AG10803 (cell line): ENCODE measurements at regions not wholly inside any gene's neighbourhood (a gene's known extent, or its start where the extent isn't known, plus 50 kb on each side); places are given as distances from the start of the nearest gene placed in this dataset.
"Not testable (repeated sequence)": the region's sequence is repeated elsewhere in the genome, so short reads cannot be mapped to it uniquely, and the experiment has no call there.

Source experiments
- DNase-seq: peaks from one replicate; pipeline ENCODE4 v3.0.0; 2010; ENCODE audit warnings: low read depth
- H3K4me3 ChIP-seq: 2 replicates; pipeline ENCODE4 v1.5.1; 2011; ENCODE audit warnings: mild to moderate bottlenecking, low read length, control low read depth
- CTCF ChIP-seq: conservative IDR thresholded peaks from 2 replicates; pipeline ENCODE4 v1.5.1; 2011; ENCODE audit warnings: mild to moderate bottlenecking, low read length, control low read depth, inconsistent platforms

- H3K4me3 ChIP-seq = no peak overlapping the region
- peak; percentile 72 for DNase-seq
- no peak for TF ChIP-seq CTCF
Measured at GRCh38 chrX:3514996-3515395, 168.5 kb upstream of the MXRA5 start.

GRCh38 chrX:3512150-3512549 is 165.7 kb upstream of the MXRA5 start:
- not testable (repeated sequence) for DNase-seq, H3K4me3 ChIP-seq

- TF ChIP-seq CTCF = no peak
- no peak for DNase-seq
- no peak overlapping the region for H3K4me3 ChIP-seq
Measured at GRCh38 chrX:3509934-3510333, 163.5 kb upstream of the MXRA5 start.

GRCh38 chrX:3504916-3505315 is 158.5 kb upstream of the MXRA5 start:
- TF ChIP-seq CTCF = no peak
- peak; percentile 80 for DNase-seq
- H3K4me3 ChIP-seq = no peak overlapping the region

- no peak overlapping the region for H3K4me3 ChIP-seq
- DNase-seq = peak; percentile 21
Measured at GRCh38 chrX:3501833-3502535, 155.5 kb upstream of the MXRA5 start.

GRCh38 chrX:3495836-3496769 is 149.7 kb upstream of the MXRA5 start:
- peak; percentile 9 for DNase-seq
- H3K4me3 ChIP-seq = not testable (repeated sequence)

More at GRCh38 chrX:3501833-3502535, 155.5 kb upstream of the MXRA5 start:
- TF ChIP-seq CTCF = no peak

GRCh38 chrX:3493605-3494004 is 147.2 kb upstream of the MXRA5 start:
- TF ChIP-seq CTCF = no peak
- no peak overlapping the region for H3K4me3 ChIP-seq
- no peak for DNase-seq

- DNase-seq = no peak
- no peak overlapping the region for H3K4me3 ChIP-seq
- no peak for TF ChIP-seq CTCF
Measured at GRCh38 chrX:3485727-3486126, 139.3 kb upstream of the MXRA5 start.
